A673 (cell line): ENCODE measurements at regions not wholly inside any gene's neighbourhood (a gene's known extent, or its start where the extent isn't known, plus 50 kb on each side); places are given as distances from the start of the nearest gene placed in this dataset.

Source experiments
- BruUV-seq: library from RNA; stranded (reverse); fragments of 400-500 nt; replicated peaks from 2 replicates; lab custom pipeline; 2021; lab: Mats Ljungman, UMichigan
- CTCF ChIA-PET: fragments of 300-600 bp; sonication (Branson Sonifier 250); formaldehyde crosslinking; loops from one replicate; lab custom pipeline; 2022; ENCODE audit warnings: antibody characterized with exemption; lab: Charles Lee
- POLR2A ChIA-PET: fragments of 300-600 bp; sonication (Branson Sonifier 250); formaldehyde crosslinking; loops from one replicate; lab custom pipeline; 2022; ENCODE audit warnings: antibody characterized with exemption; ENCODE audit not compliant: low non-redundant PET; lab: Charles Lee
- DNase-seq: peaks from one replicate; pipeline ENCODE4 v3.0.0-alpha.2; 2015; ENCODE audit warnings: low spot score
- H3K27ac ChIP-seq: fragments of 200-600 bp; sonication (generic); 2 replicates; pipeline ENCODE4 v1.5.1; 2016; ENCODE audit warnings: mixed run types, low read depth, mild to moderate bottlenecking, mixed read lengths, antibody characterized with exemption, low read length; ENCODE audit not compliant: poor library complexity, severe bottlenecking
- H3K27me3 ChIP-seq: fragments of 200-600 bp; sonication (generic); replicated peaks from 2 replicates; pipeline ENCODE4 v1.6.1; 2017; ENCODE audit warnings: mixed run types, low read depth, mild to moderate bottlenecking, mixed read lengths, antibody characterized with exemption, low read length; ENCODE audit not compliant: insufficient read depth, poor library complexity
- H3K36me3 ChIP-seq: fragments of 200-600 bp; sonication (generic); 2 replicates; pipeline ENCODE4 v1.6.1; 2016; ENCODE audit warnings: mixed run types, mild to moderate bottlenecking, mixed read lengths, antibody characterized with exemption, low read length; ENCODE audit not compliant: insufficient read depth, poor library complexity, severe bottlenecking
- H3K4me1 ChIP-seq: fragments of 200-600 bp; sonication (generic); 2 replicates; pipeline ENCODE4 v1.6.1; 2017; ENCODE audit warnings: mixed run types, mild to moderate bottlenecking, mixed read lengths, antibody characterized with exemption, low read length; ENCODE audit not compliant: insufficient read depth, poor library complexity, severe bottlenecking
- H3K4me3 ChIP-seq: fragments of 200-600 bp; sonication (generic); 2 replicates; pipeline ENCODE4 v1.5.1; 2016; ENCODE audit warnings: low read depth, mixed run types, mild to moderate bottlenecking, mixed read lengths, low read length; ENCODE audit not compliant: poor library complexity, severe bottlenecking
- H3K9me3 ChIP-seq: fragments of 200-600 bp; sonication (generic); 2 replicates; pipeline ENCODE4 v1.6.1; 2016; ENCODE audit warnings: mixed run types, low read depth, mild to moderate bottlenecking, mixed read lengths, antibody characterized with exemption, low read length; ENCODE audit not compliant: poor library complexity, severe bottlenecking
- CTCF ChIP-seq: fragments of 300-800, 200-600 bp; sonication (generic); conservative IDR thresholded peaks from 2 replicates; pipeline ENCODE4 v1.5.1; 2017; ENCODE audit warnings: low read depth, mild to moderate bottlenecking, antibody characterized with exemption, low read length, moderate library complexity, mixed read lengths
- EZH2 ChIP-seq: fragments of 200-600 bp; sonication (generic); IDR thresholded peaks from 2 replicates; pipeline ENCODE4 v1.6.1; 2017; ENCODE audit warnings: borderline replicate concordance, low read depth, mild to moderate bottlenecking, mixed read lengths, antibody characterized with exemption, low read length; ENCODE audit not compliant: poor library complexity, severe bottlenecking
- intact Hi-C: fragments of 100-400 bp; cut with micrococcal nuclease; formaldehyde crosslinking; loops from one replicate; pipeline ENCODE4 v1.10.0; 2022; ENCODE audit not compliant: unreplicated experiment

- no TSS peak for BruUV-seq
- no peaks in the 10 kb centered on the region for H3K4me1 ChIP-seq
- no peaks in the 10 kb centered on the region for H3K27me3 ChIP-seq
- H3K9me3 ChIP-seq, result no peaks in the 10 kb centered on the region
- no peak overlapping the region for H3K27ac ChIP-seq
- TF ChIP-seq CTCF (no peak), EZH2 (no peak)
- no peak overlapping the region for H3K4me3 ChIP-seq
- CTCF ChIA-PET, result no interaction called here
- POLR2A ChIA-PET, result no interaction called here
- DNase-seq, result no peak
- intact Hi-C loops, result no loop called here
- no peaks in the 10 kb centered on the region for H3K36me3 ChIP-seq
Observed at GRCh38 chr10:44520651-44521050, 135.8 kb upstream of the CXCL12 start.

- BruUV-seq, result no TSS peak
- Histone ChIP-seq H3K27ac (no peak overlapping the region), H3K36me3 (no peaks in the 10 kb centered on the region), H3K9me3 (peaks cover 9% of the 10 kb centered on the region), H3K4me3 (no peak overlapping the region), H3K27me3 (no peaks in the 10 kb centered on the region), H3K4me1 (no peaks in the 10 kb centered on the region)
- no peak for DNase-seq
- TF ChIP-seq CTCF (no peak), EZH2 (no peak)
- intact Hi-C loops, result no loop called here
- ChIA-PET CTCF (no interaction called here), POLR2A (no interaction called here)
Observed at GRCh38 chr10:44539178-44539577, 154.3 kb upstream of the CXCL12 start.

GRCh38 chr10:44552726-44553125 is 167.8 kb upstream of the CXCL12 start:
- H3K27me3 ChIP-seq, result no peaks in the 10 kb centered on the region
- no peaks in the 10 kb centered on the region for H3K4me1 ChIP-seq
- no peaks in the 10 kb centered on the region for H3K36me3 ChIP-seq
- intact Hi-C loops, result no loop called here
- H3K27ac ChIP-seq, result no peak overlapping the region
- ChIA-PET POLR2A (no interaction called here), CTCF (no interaction called here)
- H3K4me3 ChIP-seq, result no peak overlapping the region
- TF ChIP-seq EZH2, result no peak
- no peak for TF ChIP-seq CTCF
- no peak for DNase-seq
- no TSS peak for BruUV-seq
- peaks cover 8% of the 10 kb centered on the region for H3K9me3 ChIP-seq
